Adrenal gland (tissue), 5 donors: ENCODE measurements at regions not wholly inside any gene's neighbourhood (a gene's known extent, or its start where the extent isn't known, plus 50 kb on each side); places are given as distances from the start of the nearest gene placed in this dataset.

Source experiments
- POLR2A ChIP-seq, 2 donors: fragments of 450-650 bp; IDR thresholded peaks; one replicate each; pipeline ENCODE4 v1.6.1; 2017; ENCODE audit warnings: antibody characterized with exemption in 2 of 2, mild to moderate bottlenecking in 2 of 2, moderate library complexity in 1 of 2
- TF ChIP-seq, protein P1 (sequence below), 6 experiments: fragments of 450-650 bp in 4 of 6; fragments of 200-600 bp in 2 of 6; sonication (generic) in 1 of 6; IDR thresholded peaks; 1 replicate in 5 of 6; 2 replicates in 1 of 6; pipeline versions ENCODE4 v1.5.1 to v1.8.0; 2016 to 2021; ENCODE audit warnings: antibody characterized with exemption in 6 of 6, mild to moderate bottlenecking in 2 of 6, moderate library complexity in 1 of 6
- donor health status: DM: no; HTN: no; CAD: no.

DNA sequence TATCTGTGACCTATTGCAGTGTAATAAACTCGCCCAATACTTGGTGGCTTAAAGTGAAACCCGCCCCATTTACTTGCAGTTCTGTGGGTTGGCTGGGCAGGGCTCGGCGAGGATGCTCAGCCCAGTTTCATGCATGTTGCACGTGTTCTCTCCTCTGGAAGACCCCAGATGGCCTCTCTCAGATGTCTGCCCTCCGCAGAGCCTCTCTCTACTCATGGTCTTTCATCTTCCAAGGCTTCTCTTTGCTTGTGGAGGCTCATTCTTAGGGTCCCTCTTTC is 251.4 kb downstream of the SOD2 start:
- TF ChIP-seq, protein P1, sequence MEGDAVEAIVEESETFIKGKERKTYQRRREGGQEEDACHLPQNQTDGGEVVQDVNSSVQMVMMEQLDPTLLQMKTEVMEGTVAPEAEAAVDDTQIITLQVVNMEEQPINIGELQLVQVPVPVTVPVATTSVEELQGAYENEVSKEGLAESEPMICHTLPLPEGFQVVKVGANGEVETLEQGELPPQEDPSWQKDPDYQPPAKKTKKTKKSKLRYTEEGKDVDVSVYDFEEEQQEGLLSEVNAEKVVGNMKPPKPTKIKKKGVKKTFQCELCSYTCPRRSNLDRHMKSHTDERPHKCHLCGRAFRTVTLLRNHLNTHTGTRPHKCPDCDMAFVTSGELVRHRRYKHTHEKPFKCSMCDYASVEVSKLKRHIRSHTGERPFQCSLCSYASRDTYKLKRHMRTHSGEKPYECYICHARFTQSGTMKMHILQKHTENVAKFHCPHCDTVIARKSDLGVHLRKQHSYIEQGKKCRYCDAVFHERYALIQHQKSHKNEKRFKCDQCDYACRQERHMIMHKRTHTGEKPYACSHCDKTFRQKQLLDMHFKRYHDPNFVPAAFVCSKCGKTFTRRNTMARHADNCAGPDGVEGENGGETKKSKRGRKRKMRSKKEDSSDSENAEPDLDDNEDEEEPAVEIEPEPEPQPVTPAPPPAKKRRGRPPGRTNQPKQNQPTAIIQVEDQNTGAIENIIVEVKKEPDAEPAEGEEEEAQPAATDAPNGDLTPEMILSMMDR (IDR thresholded peaks at IDR 0.05) = no peak
- no peak for TF ChIP-seq POLR2A (IDR thresholded peaks at IDR 0.05)
